Gastroesophageal sphincter (tissue), 3 donors: ENCODE measurements at regions not wholly inside any gene's neighbourhood (a gene's known extent, or its start where the extent isn't known, plus 50 kb on each side); places are given as distances from the start of the nearest gene placed in this dataset.

Source experiments
- EP300 ChIP-seq: sonication (generic); formaldehyde crosslinking; IDR thresholded peaks from one replicate; pipeline ENCODE4 v1.6.1; 2017; ENCODE audit warnings: antibody characterized with exemption, mild to moderate bottlenecking
- POLR2A ChIP-seq, 2 donors: fragments of 450-650 bp; IDR thresholded peaks; one replicate each; pipeline ENCODE4 v1.6.1; 2017; ENCODE audit warnings: antibody characterized with exemption in 2 of 2, mild to moderate bottlenecking in 2 of 2, moderate library complexity in 1 of 2
- POLR2AphosphoS5 ChIP-seq: sonication (generic); formaldehyde crosslinking; IDR thresholded peaks from one replicate; pipeline ENCODE4 v1.6.1; 2017; ENCODE audit warnings: antibody characterized with exemption
- TF ChIP-seq, protein P1 (sequence below), 4 experiments: fragments of 200-600 bp in 2 of 4; fragments of 450-650 bp in 2 of 4; sonication (generic) in 1 of 4; IDR thresholded peaks; one replicate each; pipeline ENCODE4 v1.5.1; 2017 to 2019; ENCODE audit warnings: antibody characterized with exemption in 4 of 4, mild to moderate bottlenecking in 2 of 4, moderate library complexity in 2 of 4

DNA sequence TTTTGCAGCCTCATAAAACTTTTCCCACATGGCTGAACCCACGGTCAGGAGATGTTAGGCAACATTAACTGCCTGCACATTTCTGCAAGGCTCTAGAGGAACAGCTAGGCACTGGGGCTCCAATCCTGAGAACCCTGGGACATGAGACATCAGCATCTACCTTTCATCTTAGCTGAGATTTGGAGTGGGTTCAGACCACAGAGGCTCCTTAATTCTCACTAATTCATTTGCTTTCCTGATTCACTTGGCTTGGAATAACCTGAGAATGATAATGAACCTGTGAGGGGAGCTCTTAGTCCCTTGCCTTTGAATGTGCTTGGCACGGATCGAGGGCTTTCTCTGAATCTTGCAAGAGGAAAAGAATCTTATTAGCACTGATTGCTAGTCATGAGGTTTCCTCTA is 266.2 kb downstream of the FIGN start:
- TF ChIP-seq, protein P1, sequence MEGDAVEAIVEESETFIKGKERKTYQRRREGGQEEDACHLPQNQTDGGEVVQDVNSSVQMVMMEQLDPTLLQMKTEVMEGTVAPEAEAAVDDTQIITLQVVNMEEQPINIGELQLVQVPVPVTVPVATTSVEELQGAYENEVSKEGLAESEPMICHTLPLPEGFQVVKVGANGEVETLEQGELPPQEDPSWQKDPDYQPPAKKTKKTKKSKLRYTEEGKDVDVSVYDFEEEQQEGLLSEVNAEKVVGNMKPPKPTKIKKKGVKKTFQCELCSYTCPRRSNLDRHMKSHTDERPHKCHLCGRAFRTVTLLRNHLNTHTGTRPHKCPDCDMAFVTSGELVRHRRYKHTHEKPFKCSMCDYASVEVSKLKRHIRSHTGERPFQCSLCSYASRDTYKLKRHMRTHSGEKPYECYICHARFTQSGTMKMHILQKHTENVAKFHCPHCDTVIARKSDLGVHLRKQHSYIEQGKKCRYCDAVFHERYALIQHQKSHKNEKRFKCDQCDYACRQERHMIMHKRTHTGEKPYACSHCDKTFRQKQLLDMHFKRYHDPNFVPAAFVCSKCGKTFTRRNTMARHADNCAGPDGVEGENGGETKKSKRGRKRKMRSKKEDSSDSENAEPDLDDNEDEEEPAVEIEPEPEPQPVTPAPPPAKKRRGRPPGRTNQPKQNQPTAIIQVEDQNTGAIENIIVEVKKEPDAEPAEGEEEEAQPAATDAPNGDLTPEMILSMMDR (IDR thresholded peaks at IDR 0.05) = no peak
- TF ChIP-seq POLR2A (IDR thresholded peaks at IDR 0.05) (no peak), POLR2AphosphoS5 (no peak), EP300 (no peak)
